Neural progenitor cell (in vitro differentiated cells): ENCODE measurements at regions not wholly inside any gene's neighbourhood (a gene's known extent, or its start where the extent isn't known, plus 50 kb on each side); places are given as distances from the start of the nearest gene placed in this dataset.

Source experiments
- DNase-seq: peaks from one replicate; pipeline ENCODE4 v3.0.0-alpha.2; 2016; ENCODE audit warnings: low spot score
- H2AFZ ChIP-seq: fragments of 200-600 bp; sonication (generic); replicated peaks from 2 replicates; pipeline ENCODE4 v1.6.1; 2016; ENCODE audit warnings: antibody characterized with exemption
- H3F3A ChIP-seq: fragments of 200-600 bp; sonication (generic); 2 replicates; pipeline ENCODE4 v1.6.1; 2016; ENCODE audit warnings: antibody characterized with exemption, low read depth
- H3K27ac ChIP-seq: fragments of 200-600 bp; sonication (generic); 2 replicates; pipeline ENCODE4 v1.5.1; 2016; ENCODE audit warnings: mild to moderate bottlenecking
- H3K27me3 ChIP-seq: fragments of 200-600 bp; sonication (generic); 2 replicates; pipeline ENCODE4 v1.6.1; 2016; ENCODE audit warnings: mild to moderate bottlenecking, moderate library complexity
- H3K36me3 ChIP-seq: fragments of 200-600 bp; sonication (generic); 2 replicates; pipeline ENCODE4 v1.5.1; 2016
- H3K4me1 ChIP-seq: fragments of 200-600 bp; sonication (generic); 2 replicates; pipeline ENCODE4 v1.6.1; 2016; ENCODE audit warnings: mixed run types
- H3K4me2 ChIP-seq: fragments of 200-600 bp; sonication (generic); 2 replicates; pipeline ENCODE4 v1.6.1; 2016
- H3K4me3 ChIP-seq: fragments of 200-600 bp; sonication (generic); 2 replicates; pipeline ENCODE4 v1.5.1; 2016
- H3K79me2 ChIP-seq: fragments of 200-600 bp; sonication (generic); 2 replicates; pipeline ENCODE4 v1.6.1; 2016; ENCODE audit warnings: low read depth
- H3K9ac ChIP-seq: fragments of 200-600 bp; sonication (generic); 2 replicates; pipeline ENCODE4 v1.6.1; 2016
- H3K9me3 ChIP-seq: fragments of 200-600 bp; sonication (generic); 2 replicates; pipeline ENCODE4 v1.5.1; 2016; ENCODE audit warnings: low read depth
- H4K20me1 ChIP-seq: fragments of 200-600 bp; sonication (generic); 2 replicates; pipeline ENCODE4 v1.6.1; 2016; ENCODE audit warnings: low read depth
- H3K27ac Mint-ChIP-seq: 3 replicates; pipeline ENCODE4 v1.8.0; 2021; ENCODE audit warnings: mixed read lengths
- H3K27me3 Mint-ChIP-seq: 2 replicates; pipeline ENCODE4 v1.8.0; 2022; ENCODE audit warnings: low read depth, mild to moderate bottlenecking, inconsistent platforms, moderate library complexity, mixed read lengths; ENCODE audit not compliant: insufficient read depth
- H3K36me3 Mint-ChIP-seq: 3 replicates; pipeline ENCODE4 v1.8.0; 2021; ENCODE audit warnings: mixed read lengths
- H3K4me1 Mint-ChIP-seq: 3 replicates; pipeline ENCODE4 v1.8.0; 2021; ENCODE audit warnings: mixed read lengths
- H3K4me3 Mint-ChIP-seq: 3 replicates; pipeline ENCODE4 v1.8.0; 2021; ENCODE audit warnings: mild to moderate bottlenecking, moderate library complexity, mixed read lengths
- H3K9me3 Mint-ChIP-seq: 3 replicates; pipeline ENCODE4 v1.8.0; 2020; ENCODE audit warnings: mixed read lengths
- EZH2 ChIP-seq: fragments of 200-600 bp; sonication (generic); IDR thresholded peaks from 2 replicates; pipeline ENCODE4 v1.6.1; 2017; ENCODE audit warnings: antibody characterized with exemption, mild to moderate bottlenecking, moderate library complexity
- EZH2phosphoT487 ChIP-seq: fragments of 200-600 bp; sonication (generic); IDR thresholded peaks from 2 replicates; pipeline ENCODE4 v1.6.1; 2017; ENCODE audit warnings: antibody characterized with exemption
- TF ChIP-seq, protein P1 (sequence below): fragments of 200-600 bp; sonication (generic); IDR thresholded peaks from 2 replicates; pipeline ENCODE4 v1.5.1; 2017; ENCODE audit warnings: antibody characterized with exemption, mild to moderate bottlenecking

DNA sequence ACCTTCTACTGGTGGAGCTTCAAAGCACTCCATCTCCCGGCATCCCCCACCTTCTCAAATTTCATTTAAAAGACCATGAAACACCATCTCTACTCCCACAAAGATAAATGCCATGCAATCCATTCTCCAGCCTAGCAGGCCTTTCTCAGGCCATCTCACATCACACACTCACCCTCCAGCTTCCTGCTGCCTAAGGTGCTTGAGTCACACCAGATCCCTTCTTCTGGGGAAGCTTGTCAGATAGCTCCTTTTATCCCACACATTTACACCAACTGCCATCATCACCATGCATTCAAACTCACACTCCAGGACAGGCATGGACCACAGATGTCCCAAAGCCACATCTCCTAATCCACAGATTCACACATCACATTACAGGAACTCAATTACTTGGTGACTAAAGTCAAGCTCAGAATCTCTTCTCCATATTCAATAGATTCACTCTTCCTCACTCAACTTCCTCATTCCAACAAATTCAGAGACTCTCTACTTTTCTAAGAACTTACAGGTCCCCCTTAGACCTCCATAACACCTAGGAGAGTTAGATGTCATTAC is 292.5 kb downstream of the TNS1 start:
- Histone ChIP-seq H3K9ac (no peak overlapping the region), H4K20me1 (no peaks in the 10 kb centered on the region), H3K36me3 (no peaks in the 10 kb centered on the region), H3K4me2 (no peak overlapping the region), H3K9me3 (no peaks in the 10 kb centered on the region), H3K4me1 (peaks cover 21% of the 10 kb centered on the region), H3K4me3 (no peak overlapping the region), H3K27ac (no peak overlapping the region), H3K27me3 (no peaks in the 10 kb centered on the region), H3K79me2 (no peaks in the 10 kb centered on the region), H3F3A (peaks cover 3% of the 10 kb centered on the region), H2AFZ (no peak overlapping the region)
- peaks cover 33% of the 10 kb centered on the region for H3K4me1 Mint-ChIP-seq
- TF ChIP-seq EZH2 (no peak), EZH2phosphoT487 (no peak)
- TF ChIP-seq, protein P1, sequence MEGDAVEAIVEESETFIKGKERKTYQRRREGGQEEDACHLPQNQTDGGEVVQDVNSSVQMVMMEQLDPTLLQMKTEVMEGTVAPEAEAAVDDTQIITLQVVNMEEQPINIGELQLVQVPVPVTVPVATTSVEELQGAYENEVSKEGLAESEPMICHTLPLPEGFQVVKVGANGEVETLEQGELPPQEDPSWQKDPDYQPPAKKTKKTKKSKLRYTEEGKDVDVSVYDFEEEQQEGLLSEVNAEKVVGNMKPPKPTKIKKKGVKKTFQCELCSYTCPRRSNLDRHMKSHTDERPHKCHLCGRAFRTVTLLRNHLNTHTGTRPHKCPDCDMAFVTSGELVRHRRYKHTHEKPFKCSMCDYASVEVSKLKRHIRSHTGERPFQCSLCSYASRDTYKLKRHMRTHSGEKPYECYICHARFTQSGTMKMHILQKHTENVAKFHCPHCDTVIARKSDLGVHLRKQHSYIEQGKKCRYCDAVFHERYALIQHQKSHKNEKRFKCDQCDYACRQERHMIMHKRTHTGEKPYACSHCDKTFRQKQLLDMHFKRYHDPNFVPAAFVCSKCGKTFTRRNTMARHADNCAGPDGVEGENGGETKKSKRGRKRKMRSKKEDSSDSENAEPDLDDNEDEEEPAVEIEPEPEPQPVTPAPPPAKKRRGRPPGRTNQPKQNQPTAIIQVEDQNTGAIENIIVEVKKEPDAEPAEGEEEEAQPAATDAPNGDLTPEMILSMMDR, result no peak
- no peak overlapping the region for H3K27ac Mint-ChIP-seq
- H3K9me3 Mint-ChIP-seq, result no peaks in the 10 kb centered on the region
- no peaks in the 10 kb centered on the region for H3K36me3 Mint-ChIP-seq
- H3K4me3 Mint-ChIP-seq, result no peak overlapping the region
- DNase-seq, result no peak
- H3K27me3 Mint-ChIP-seq, result peaks cover 7% of the 10 kb centered on the region

DNA sequence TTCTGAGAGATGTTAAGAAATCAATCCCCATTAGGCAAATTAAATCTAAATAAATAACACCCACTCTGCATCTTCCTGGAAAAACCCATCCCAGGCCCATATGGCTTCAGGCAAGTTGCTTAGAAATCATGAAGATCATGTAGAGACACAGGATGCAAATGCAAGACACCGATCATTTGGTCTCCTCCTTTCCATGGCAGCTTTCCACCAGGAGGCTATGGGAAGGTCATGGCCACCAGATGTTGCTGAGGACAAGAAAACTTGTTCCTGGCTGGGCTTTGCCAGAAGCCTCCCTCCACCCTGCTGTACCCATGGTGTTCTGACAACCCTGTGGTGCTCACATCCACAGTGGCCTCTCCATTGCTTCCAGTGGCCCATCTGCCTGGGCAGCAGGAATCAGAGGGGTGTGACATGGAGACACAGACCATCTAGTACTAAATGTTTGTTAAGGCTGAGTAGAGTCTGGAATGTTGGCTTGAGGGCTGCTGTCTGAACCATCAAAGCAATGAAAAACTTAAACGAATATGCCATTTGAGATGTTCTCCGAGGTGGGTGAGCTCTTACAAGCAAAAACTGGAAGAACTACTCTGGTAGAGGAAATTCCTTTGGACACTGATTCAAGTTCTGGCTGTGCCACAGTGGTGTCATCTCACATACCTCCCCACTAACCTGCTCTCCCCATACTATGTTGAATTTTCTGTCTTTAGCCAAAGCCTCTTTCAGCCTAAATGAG is 293.2 kb downstream of the TNS1 start:
- peaks cover 3% of the 10 kb centered on the region for H3F3A ChIP-seq
- no peak overlapping the region for H3K4me3 Mint-ChIP-seq
- H3K9me3 Mint-ChIP-seq, result no peaks in the 10 kb centered on the region
- no peaks in the 10 kb centered on the region for H3K36me3 ChIP-seq
- H3K4me1 ChIP-seq, result peaks cover 19% of the 10 kb centered on the region
- H3K4me3 ChIP-seq, result no peak overlapping the region
- H3K79me2 ChIP-seq, result no peaks in the 10 kb centered on the region
- no peak for DNase-seq
- no peaks in the 10 kb centered on the region for H3K36me3 Mint-ChIP-seq
- H3K27ac ChIP-seq, result no peak overlapping the region
- H3K27ac Mint-ChIP-seq, result no peak overlapping the region
- no peak overlapping the region for H3K9ac ChIP-seq
- H2AFZ ChIP-seq, result no peak overlapping the region
- peaks cover 26% of the 10 kb centered on the region for H3K4me1 Mint-ChIP-seq
- TF ChIP-seq, protein P1, result no peak
- no peak for TF ChIP-seq EZH2
- TF ChIP-seq EZH2phosphoT487, result no peak
- no peaks in the 10 kb centered on the region for H3K9me3 ChIP-seq
- H3K27me3 Mint-ChIP-seq, result peaks cover 7% of the 10 kb centered on the region
- H3K4me2 ChIP-seq, result no peak overlapping the region
- H3K27me3 ChIP-seq, result no peaks in the 10 kb centered on the region
- H4K20me1 ChIP-seq, result no peaks in the 10 kb centered on the region

DNA sequence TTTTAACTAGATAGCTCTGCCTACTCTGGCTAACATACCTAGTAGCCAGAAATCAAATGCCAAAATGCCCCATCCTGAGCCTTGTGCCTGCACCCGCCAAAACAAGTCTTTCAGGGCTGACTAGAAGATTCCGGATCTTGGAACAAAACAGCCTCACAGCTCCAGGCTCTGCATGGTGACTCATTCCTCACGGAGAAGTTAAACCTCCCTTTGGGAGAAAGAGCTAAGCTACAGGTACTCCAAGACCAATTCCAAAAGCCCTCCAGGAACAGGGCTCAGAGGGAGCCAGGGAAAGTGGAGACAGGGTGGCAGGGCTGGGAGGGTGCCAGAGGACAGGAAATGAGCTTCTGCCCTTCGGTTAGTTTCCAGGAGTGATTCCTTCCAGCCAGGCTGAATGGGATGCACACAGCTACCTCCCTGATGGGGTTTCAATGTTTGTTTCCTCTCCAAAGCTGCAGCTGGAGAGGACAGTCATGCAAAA is 295.6 kb downstream of the TNS1 start:
- H3K79me2 ChIP-seq, result no peaks in the 10 kb centered on the region
- no peaks in the 10 kb centered on the region for H3K27me3 ChIP-seq
- DNase-seq, result no peak
- no peak overlapping the region for H3K4me3 ChIP-seq
- no peak overlapping the region for H3K4me2 ChIP-seq
- H2AFZ ChIP-seq, result no peak overlapping the region
- Mint-ChIP-seq H3K27me3 (peaks cover 7% of the 10 kb centered on the region), H3K36me3 (no peaks in the 10 kb centered on the region), H3K4me1 (peaks cover 5% of the 10 kb centered on the region), H3K27ac (no peak overlapping the region), H3K9me3 (no peaks in the 10 kb centered on the region), H3K4me3 (no peak overlapping the region)
- H3K9ac ChIP-seq, result no peak overlapping the region
- H4K20me1 ChIP-seq, result no peaks in the 10 kb centered on the region
- no peaks in the 10 kb centered on the region for H3K36me3 ChIP-seq
- H3K4me1 ChIP-seq, result no peaks in the 10 kb centered on the region
- H3K9me3 ChIP-seq, result no peaks in the 10 kb centered on the region
- TF ChIP-seq, protein P1, result no peak
- no peak for TF ChIP-seq EZH2phosphoT487
- no peak overlapping the region for H3K27ac ChIP-seq
- no peaks in the 10 kb centered on the region for H3F3A ChIP-seq
